DND-41 (cell line): ENCODE measurements at regions not wholly inside any gene's neighbourhood (a gene's known extent, or its start where the extent isn't known, plus 50 kb on each side); places are given as distances from the start of the nearest gene placed in this dataset.

Source experiments
- EZH2 ChIP-seq: IDR thresholded peaks from 3 replicates; pipeline ENCODE4 v1.6.1; 2012; ENCODE audit warnings: borderline replicate concordance, low read depth, mild to moderate bottlenecking, moderate library complexity, low read length, inconsistent platforms; ENCODE audit not compliant: severe bottlenecking
- TF ChIP-seq, protein P1 (sequence below): IDR thresholded peaks from 2 replicates; pipeline ENCODE4 v1.5.1; 2012; ENCODE audit warnings: borderline replicate concordance, low read length, moderate library complexity, mild to moderate bottlenecking; ENCODE audit not compliant: poor library complexity, severe bottlenecking; ENCODE audit errors: extremely low read depth

DNA sequence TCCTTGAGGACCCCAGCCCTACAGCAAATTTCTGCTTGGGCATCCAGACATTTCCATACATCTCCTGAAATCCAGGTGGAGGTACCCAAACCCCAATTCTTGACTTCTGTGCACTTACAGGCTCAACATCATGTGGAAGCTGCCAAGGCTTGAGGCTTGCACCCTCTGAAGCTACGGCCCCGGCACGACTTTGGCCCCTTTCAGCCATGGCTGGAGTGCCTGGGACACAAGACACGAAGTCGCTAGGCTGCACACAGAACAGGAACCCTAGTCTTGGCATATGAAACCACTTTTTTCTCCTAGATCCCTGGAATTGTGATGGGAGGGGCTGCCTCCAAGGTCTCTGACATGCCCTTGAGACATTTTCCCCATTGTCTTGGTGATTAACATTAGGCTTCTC lies 1417.7 kb downstream of the ARAP2 start:
- TF ChIP-seq, protein P1, sequence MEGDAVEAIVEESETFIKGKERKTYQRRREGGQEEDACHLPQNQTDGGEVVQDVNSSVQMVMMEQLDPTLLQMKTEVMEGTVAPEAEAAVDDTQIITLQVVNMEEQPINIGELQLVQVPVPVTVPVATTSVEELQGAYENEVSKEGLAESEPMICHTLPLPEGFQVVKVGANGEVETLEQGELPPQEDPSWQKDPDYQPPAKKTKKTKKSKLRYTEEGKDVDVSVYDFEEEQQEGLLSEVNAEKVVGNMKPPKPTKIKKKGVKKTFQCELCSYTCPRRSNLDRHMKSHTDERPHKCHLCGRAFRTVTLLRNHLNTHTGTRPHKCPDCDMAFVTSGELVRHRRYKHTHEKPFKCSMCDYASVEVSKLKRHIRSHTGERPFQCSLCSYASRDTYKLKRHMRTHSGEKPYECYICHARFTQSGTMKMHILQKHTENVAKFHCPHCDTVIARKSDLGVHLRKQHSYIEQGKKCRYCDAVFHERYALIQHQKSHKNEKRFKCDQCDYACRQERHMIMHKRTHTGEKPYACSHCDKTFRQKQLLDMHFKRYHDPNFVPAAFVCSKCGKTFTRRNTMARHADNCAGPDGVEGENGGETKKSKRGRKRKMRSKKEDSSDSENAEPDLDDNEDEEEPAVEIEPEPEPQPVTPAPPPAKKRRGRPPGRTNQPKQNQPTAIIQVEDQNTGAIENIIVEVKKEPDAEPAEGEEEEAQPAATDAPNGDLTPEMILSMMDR = no peak
- TF ChIP-seq EZH2 = no peak
